Thyroid gland (tissue), 4 donors: ENCODE measurements at regions not wholly inside any gene's neighbourhood (a gene's known extent, or its start where the extent isn't known, plus 50 kb on each side); places are given as distances from the start of the nearest gene placed in this dataset.

Experiments used
- DNase-seq, 2 donors: peaks; one replicate each; pipeline ENCODE4 v3.0.0-alpha.2; 2019
- H3K27ac ChIP-seq, 3 donors: fragments of 200-600 bp; sonication (generic); 1 replicate in 2 of 3; 2 replicates in 1 of 3; pipeline ENCODE4 v1.5.1; 2016 to 2019; ENCODE audit warnings: mild to moderate bottlenecking in 1 of 3, moderate library complexity in 1 of 3
- H3K27me3 ChIP-seq: fragments of 200-600 bp; sonication (generic); one replicate; pipeline ENCODE4 v1.5.1; 2019
- H3K36me3 ChIP-seq, 2 donors: fragments of 200-600 bp; sonication (generic); one replicate each; pipeline ENCODE4 v1.5.1; 2016 to 2019
- H3K4me1 ChIP-seq, 2 donors: fragments of 200-600 bp; sonication (generic); one replicate each; pipeline ENCODE4 v1.5.1; 2017 to 2019
- H3K4me3 ChIP-seq, 3 donors: fragments of 200-600 bp; sonication (generic); replicated peaks in 1 of 3; 1 replicate in 2 of 3; 2 replicates in 1 of 3; pipeline ENCODE4 v1.5.1; 2016; ENCODE audit warnings: mild to moderate bottlenecking in 1 of 3
- H3K9me3 ChIP-seq: fragments of 200-600 bp; sonication (generic); one replicate; pipeline ENCODE4 v1.5.1; 2017
- CTCF ChIP-seq, 6 experiments: fragments of 200-600 bp in 3 of 6; fragments of 450-650 bp in 3 of 6; sonication (generic) in 3 of 6; IDR thresholded peaks; one replicate each; pipeline ENCODE4 v1.5.1; 2016 to 2019; ENCODE audit warnings: antibody characterized with exemption in 6 of 6, mild to moderate bottlenecking in 2 of 6, inconsistent platforms in 1 of 6, moderate library complexity in 1 of 6
- POLR2A ChIP-seq, 2 donors: fragments of 450-650 bp; IDR thresholded peaks; one replicate each; pipeline ENCODE4 v1.6.1; 2017; ENCODE audit warnings: antibody characterized with exemption in 2 of 2, mild to moderate bottlenecking in 2 of 2, moderate library complexity in 1 of 2
- WGBS, 2 donors: methylation state at CpG; one replicate each; pipeline ENCODE4 v1.1.5; 2017; 5-methylcytosine and 5-hydroxymethylcytosine counted together
- intact Hi-C: fragments of 100-400 bp; cut with DNase I; formaldehyde crosslinking; loops from one replicate; pipeline ENCODE4 v1.15.1; 2023

GRCh38 chr1:72606216-72606810 lies 324.0 kb upstream of the NEGR1 start:
- H3K4me1 ChIP-seq: no peaks in the 10 kb centered on the region
- no peak overlapping the region for H3K27ac ChIP-seq
- no peak for DNase-seq
- no peaks in the 10 kb centered on the region for H3K9me3 ChIP-seq
- no peak overlapping the region for H3K4me3 ChIP-seq
- WGBS, 2 donors: 30 to 45% methylated on average over 3 of the region's 3 CpGs
- no peak for TF ChIP-seq POLR2A (IDR thresholded peaks at IDR 0.05)
- TF ChIP-seq CTCF (IDR thresholded peaks at IDR 0.05): no peak
- no peaks in the 10 kb centered on the region for H3K36me3 ChIP-seq
- intact Hi-C loops: no loop called here
- H3K27me3 ChIP-seq: no peaks in the 10 kb centered on the region

- no peaks in the 10 kb centered on the region for H3K4me1 ChIP-seq
- H3K27me3 ChIP-seq: no peaks in the 10 kb centered on the region
- intact Hi-C loops: no loop called here
- TF ChIP-seq CTCF (IDR thresholded peaks at IDR 0.05): no peak
- TF ChIP-seq POLR2A (IDR thresholded peaks at IDR 0.05): no peak
- 84% methylated on average over 6 of the region's 6 CpGs for WGBS, 2 donors
- DNase-seq: no peak
- H3K36me3 ChIP-seq: no peaks in the 10 kb centered on the region
- H3K27ac ChIP-seq: no peak overlapping the region
- no peak overlapping the region for H3K4me3 ChIP-seq
- no peaks in the 10 kb centered on the region for H3K9me3 ChIP-seq
Measured at GRCh38 chr1:72601035-72601674, 318.8 kb upstream of the NEGR1 start.

GRCh38 chr1:72586023-72586685 lies 303.8 kb upstream of the NEGR1 start:
- no peak for DNase-seq
- no peak overlapping the region for H3K4me3 ChIP-seq
- 92% methylated on average over 8 of the region's 8 CpGs for WGBS, 2 donors
- H3K4me1 ChIP-seq: no peaks in the 10 kb centered on the region
- H3K27me3 ChIP-seq: no peaks in the 10 kb centered on the region
- intact Hi-C loops: no loop called here
- no peak overlapping the region for H3K27ac ChIP-seq
- TF ChIP-seq POLR2A (IDR thresholded peaks at IDR 0.05): no peak
- no peak for TF ChIP-seq CTCF (IDR thresholded peaks at IDR 0.05)
- no peaks in the 10 kb centered on the region for H3K36me3 ChIP-seq
- H3K9me3 ChIP-seq: no peaks in the 10 kb centered on the region

- Histone ChIP-seq H3K27me3 (no peaks in the 10 kb centered on the region), H3K9me3 (no peaks in the 10 kb centered on the region), H3K4me1 (no peaks in the 10 kb centered on the region), H3K27ac (no peak overlapping the region), H3K4me3 (no peak overlapping the region), H3K36me3 (no peaks in the 10 kb centered on the region)
- TF ChIP-seq CTCF (IDR thresholded peaks at IDR 0.05) (no peak), POLR2A (IDR thresholded peaks at IDR 0.05) (no peak)
- WGBS, 2 donors: 78 to 88% methylated on average over 2 of the region's 2 CpGs
- no peak for DNase-seq
- intact Hi-C loops: no loop called here
Measured at GRCh38 chr1:72579629-72580028, 297.3 kb upstream of the NEGR1 start.

- intact Hi-C loops: no loop called here
- no peak for DNase-seq
- Histone ChIP-seq H3K27ac (no peak overlapping the region), H3K27me3 (no peaks in the 10 kb centered on the region), H3K4me3 (no peak overlapping the region), H3K4me1 (peaks cover 0 to 4% of the 10 kb centered on the region in 2 donors), H3K9me3 (no peaks in the 10 kb centered on the region), H3K36me3 (no peaks in the 10 kb centered on the region)
- no peak for TF ChIP-seq CTCF (IDR thresholded peaks at IDR 0.05)
- TF ChIP-seq POLR2A (IDR thresholded peaks at IDR 0.05): no peak
- WGBS, 2 donors: 69 to 73% methylated on average over 2 of the region's 2 CpGs
Measured at GRCh38 chr1:72570815-72571214, 288.5 kb upstream of the NEGR1 start.
